Activated CD4-positive, alpha-beta memory T cell treated with anti-CD3 and anti-CD28 coated beads, Interleukin-2, amount 10 ng/mL, durations not matched to agents 7 days and 5 days (primary cell): ENCODE measurements at regions not wholly inside any gene's neighbourhood (a gene's known extent, or its start where the extent isn't known, plus 50 kb on each side); places are given as distances from the start of the nearest gene placed in this dataset.

Source experiments
- CTCF ChIA-PET: fragments of 350-600 bp; sonication (Branson Sonifier 250); formaldehyde crosslinking; loops from one replicate; lab custom pipeline; 2021; ENCODE audit warnings: antibody characterized with exemption, inconsistent platforms; lab: Charles Lee
- POLR2A ChIA-PET: fragments of 350-600 bp; sonication (Branson Sonifier 250); formaldehyde crosslinking; loops from one replicate; lab custom pipeline; 2021; ENCODE audit warnings: antibody characterized with exemption; lab: Charles Lee
- DNase-seq: peaks from one replicate; pipeline ENCODE4 v3.0.0-alpha.2; 2020
- H3K27ac Mint-ChIP-seq: one replicate; pipeline ENCODE4 v1.8.0; 2021; ENCODE audit warnings: mild to moderate bottlenecking, mixed read lengths
- H3K27me3 Mint-ChIP-seq: one replicate; pipeline ENCODE4 v1.8.0; 2021; ENCODE audit warnings: mixed read lengths
- H3K36me3 Mint-ChIP-seq: one replicate; pipeline ENCODE4 v1.8.0; 2021; ENCODE audit warnings: low read depth, mixed read lengths
- H3K4me1 Mint-ChIP-seq: one replicate; pipeline ENCODE4 v1.8.0; 2021; ENCODE audit warnings: mixed read lengths
- H3K4me3 Mint-ChIP-seq: one replicate; pipeline ENCODE4 v1.8.0; 2021; ENCODE audit warnings: mild to moderate bottlenecking, mixed read lengths
- H3K9me3 Mint-ChIP-seq: one replicate; pipeline ENCODE4 v1.8.0; 2021; ENCODE audit warnings: mixed read lengths

- Mint-ChIP-seq H3K27ac (no peak overlapping the region), H3K9me3 (no peaks in the 10 kb centered on the region), H3K4me1 (no peaks in the 10 kb centered on the region), H3K4me3 (no peak overlapping the region), H3K36me3 (no peaks in the 10 kb centered on the region), H3K27me3 (no peaks in the 10 kb centered on the region)
- CTCF ChIA-PET, result no interaction called here
- DNase-seq, result no peak
- POLR2A ChIA-PET, result no interaction called here
Observed at GRCh38 chr5:167949435-167949834, 342.0 kb upstream of the WWC1 start.

- Mint-ChIP-seq H3K4me1 (no peaks in the 10 kb centered on the region), H3K36me3 (no peaks in the 10 kb centered on the region), H3K27me3 (no peaks in the 10 kb centered on the region), H3K27ac (no peak overlapping the region), H3K4me3 (no peak overlapping the region), H3K9me3 (no peaks in the 10 kb centered on the region)
- ChIA-PET POLR2A (no interaction called here), CTCF (no interaction called here)
- DNase-seq, result no peak
Observed at GRCh38 chr5:167950126-167950721, 341.2 kb upstream of the WWC1 start.

- H3K9me3 Mint-ChIP-seq, result no peaks in the 10 kb centered on the region
- ChIA-PET POLR2A (no interaction called here), CTCF (no interaction called here)
- no peaks in the 10 kb centered on the region for H3K27me3 Mint-ChIP-seq
- no peaks in the 10 kb centered on the region for H3K4me1 Mint-ChIP-seq
- H3K4me3 Mint-ChIP-seq, result no peak overlapping the region
- H3K36me3 Mint-ChIP-seq, result no peaks in the 10 kb centered on the region
- DNase-seq, result no peak
- no peak overlapping the region for H3K27ac Mint-ChIP-seq
Observed at GRCh38 chr5:167951116-167951515, 340.3 kb upstream of the WWC1 start.

GRCh38 chr5:167952278-167952995 lies 339.0 kb upstream of the WWC1 start:
- Mint-ChIP-seq H3K9me3 (no peaks in the 10 kb centered on the region), H3K36me3 (no peaks in the 10 kb centered on the region), H3K27me3 (no peaks in the 10 kb centered on the region), H3K4me3 (no peak overlapping the region), H3K27ac (no peak overlapping the region), H3K4me1 (no peaks in the 10 kb centered on the region)
- CTCF ChIA-PET, result no interaction called here
- POLR2A ChIA-PET, result no interaction called here
- DNase-seq, result no peak

GRCh38 chr5:167953151-167953798 lies 338.2 kb upstream of the WWC1 start:
- Mint-ChIP-seq H3K27ac (no peak overlapping the region), H3K36me3 (no peaks in the 10 kb centered on the region), H3K9me3 (no peaks in the 10 kb centered on the region), H3K4me1 (no peaks in the 10 kb centered on the region), H3K27me3 (no peaks in the 10 kb centered on the region), H3K4me3 (no peak overlapping the region)
- POLR2A ChIA-PET, result no interaction called here
- DNase-seq, result no peak
- CTCF ChIA-PET, result no interaction called here

GRCh38 chr5:167961731-167962130 lies 329.7 kb upstream of the WWC1 start:
- no peaks in the 10 kb centered on the region for H3K4me1 Mint-ChIP-seq
- H3K27me3 Mint-ChIP-seq, result no peaks in the 10 kb centered on the region
- H3K4me3 Mint-ChIP-seq, result no peak overlapping the region
- no peaks in the 10 kb centered on the region for H3K36me3 Mint-ChIP-seq
- CTCF ChIA-PET, result no interaction called here
- POLR2A ChIA-PET, result no interaction called here
- no peak for DNase-seq
- H3K27ac Mint-ChIP-seq, result no peak overlapping the region
- no peaks in the 10 kb centered on the region for H3K9me3 Mint-ChIP-seq

- CTCF ChIA-PET, result no interaction called here
Observed at GRCh38 chr5:167964529-167964928, 326.9 kb upstream of the WWC1 start.

GRCh38 chr5:167965710-167966109 lies 325.7 kb upstream of the WWC1 start:
- no peak overlapping the region for H3K27ac Mint-ChIP-seq
- no peaks in the 10 kb centered on the region for H3K4me1 Mint-ChIP-seq
- DNase-seq, result no peak
- POLR2A ChIA-PET, result no interaction called here
- H3K9me3 Mint-ChIP-seq, result no peaks in the 10 kb centered on the region
- no peaks in the 10 kb centered on the region for H3K36me3 Mint-ChIP-seq
- CTCF ChIA-PET, result no interaction called here
- no peaks in the 10 kb centered on the region for H3K27me3 Mint-ChIP-seq
- H3K4me3 Mint-ChIP-seq, result no peak overlapping the region

More at GRCh38 chr5:167964529-167964928, 326.9 kb upstream of the WWC1 start:
- Mint-ChIP-seq H3K4me1 (no peaks in the 10 kb centered on the region), H3K9me3 (no peaks in the 10 kb centered on the region), H3K4me3 (no peak overlapping the region), H3K36me3 (no peaks in the 10 kb centered on the region), H3K27ac (no peak overlapping the region), H3K27me3 (no peaks in the 10 kb centered on the region)
- POLR2A ChIA-PET, result no interaction called here
- no peak for DNase-seq

GRCh38 chr5:167966979-167967378 lies 324.5 kb upstream of the WWC1 start:
- ChIA-PET CTCF (no interaction called here), POLR2A (no interaction called here)
- no peak for DNase-seq
- Mint-ChIP-seq H3K9me3 (no peaks in the 10 kb centered on the region), H3K4me3 (no peak overlapping the region), H3K36me3 (no peaks in the 10 kb centered on the region), H3K27me3 (no peaks in the 10 kb centered on the region), H3K4me1 (no peaks in the 10 kb centered on the region), H3K27ac (no peak overlapping the region)

- Mint-ChIP-seq H3K4me3 (no peak overlapping the region), H3K27ac (no peak overlapping the region), H3K9me3 (no peaks in the 10 kb centered on the region), H3K27me3 (no peaks in the 10 kb centered on the region), H3K4me1 (no peaks in the 10 kb centered on the region), H3K36me3 (no peaks in the 10 kb centered on the region)
- no peak for DNase-seq
- ChIA-PET CTCF (no interaction called here), POLR2A (no interaction called here)
Observed at GRCh38 chr5:167967494-167968177, 323.8 kb upstream of the WWC1 start.

- H3K9me3 Mint-ChIP-seq, result no peaks in the 10 kb centered on the region
- CTCF ChIA-PET, result no interaction called here
- no peaks in the 10 kb centered on the region for H3K27me3 Mint-ChIP-seq
Observed at GRCh38 chr5:167968837-167969236, 322.6 kb upstream of the WWC1 start.

GRCh38 chr5:167969998-167970397 lies 321.4 kb upstream of the WWC1 start:
- no peak overlapping the region for H3K27ac Mint-ChIP-seq
- H3K27me3 Mint-ChIP-seq, result no peaks in the 10 kb centered on the region
- no peak overlapping the region for H3K4me3 Mint-ChIP-seq
- POLR2A ChIA-PET, result no interaction called here
- no peak for DNase-seq
- H3K4me1 Mint-ChIP-seq, result no peaks in the 10 kb centered on the region
- CTCF ChIA-PET, result interaction anchor here (0.9 kb wide), 1 partner anchor 248 kb away, joined by 3 read pairs; no protein-coding TSS in a partner anchor
- H3K36me3 Mint-ChIP-seq, result no peaks in the 10 kb centered on the region
- H3K9me3 Mint-ChIP-seq, result no peaks in the 10 kb centered on the region

More at GRCh38 chr5:167968837-167969236, 322.6 kb upstream of the WWC1 start:
- POLR2A ChIA-PET, result no interaction called here
- no peak overlapping the region for H3K4me3 Mint-ChIP-seq
- no peak overlapping the region for H3K27ac Mint-ChIP-seq
- DNase-seq, result no peak
- H3K4me1 Mint-ChIP-seq, result no peaks in the 10 kb centered on the region
- no peaks in the 10 kb centered on the region for H3K36me3 Mint-ChIP-seq

GRCh38 chr5:167971706-167972105 lies 319.7 kb upstream of the WWC1 start:
- H3K9me3 Mint-ChIP-seq, result no peaks in the 10 kb centered on the region
- H3K36me3 Mint-ChIP-seq, result no peaks in the 10 kb centered on the region
- no peak overlapping the region for H3K4me3 Mint-ChIP-seq
- H3K27me3 Mint-ChIP-seq, result no peaks in the 10 kb centered on the region
- POLR2A ChIA-PET, result no interaction called here
- CTCF ChIA-PET, result interaction anchor here (0.7 kb wide), 1 partner anchor 1182 kb away, joined by 3 read pairs; no protein-coding TSS in a partner anchor
- DNase-seq, result no peak
- H3K27ac Mint-ChIP-seq, result no peak overlapping the region
- H3K4me1 Mint-ChIP-seq, result no peaks in the 10 kb centered on the region
